Prostate gland (tissue), 2 donors: ENCODE measurements at regions not wholly inside any gene's neighbourhood (a gene's known extent, or its start where the extent isn't known, plus 50 kb on each side); places are given as distances from the start of the nearest gene placed in this dataset.

ENCODE experiments used
- POLR2A ChIP-seq: fragments of 450-650 bp; IDR thresholded peaks from one replicate; pipeline ENCODE4 v1.6.1; 2016; ENCODE audit warnings: antibody characterized with exemption, mild to moderate bottlenecking
- TF ChIP-seq, protein P1 (sequence below), 4 experiments: fragments of 200-600 bp in 2 of 4; fragments of 450-650 bp in 2 of 4; sonication (generic) in 2 of 4; IDR thresholded peaks; 1 replicate in 3 of 4; 2 replicates in 1 of 4; pipeline ENCODE4 v1.5.1; 2016 to 2019; ENCODE audit warnings: antibody characterized with exemption in 4 of 4, mild to moderate bottlenecking in 2 of 4, moderate library complexity in 2 of 4

DNA sequence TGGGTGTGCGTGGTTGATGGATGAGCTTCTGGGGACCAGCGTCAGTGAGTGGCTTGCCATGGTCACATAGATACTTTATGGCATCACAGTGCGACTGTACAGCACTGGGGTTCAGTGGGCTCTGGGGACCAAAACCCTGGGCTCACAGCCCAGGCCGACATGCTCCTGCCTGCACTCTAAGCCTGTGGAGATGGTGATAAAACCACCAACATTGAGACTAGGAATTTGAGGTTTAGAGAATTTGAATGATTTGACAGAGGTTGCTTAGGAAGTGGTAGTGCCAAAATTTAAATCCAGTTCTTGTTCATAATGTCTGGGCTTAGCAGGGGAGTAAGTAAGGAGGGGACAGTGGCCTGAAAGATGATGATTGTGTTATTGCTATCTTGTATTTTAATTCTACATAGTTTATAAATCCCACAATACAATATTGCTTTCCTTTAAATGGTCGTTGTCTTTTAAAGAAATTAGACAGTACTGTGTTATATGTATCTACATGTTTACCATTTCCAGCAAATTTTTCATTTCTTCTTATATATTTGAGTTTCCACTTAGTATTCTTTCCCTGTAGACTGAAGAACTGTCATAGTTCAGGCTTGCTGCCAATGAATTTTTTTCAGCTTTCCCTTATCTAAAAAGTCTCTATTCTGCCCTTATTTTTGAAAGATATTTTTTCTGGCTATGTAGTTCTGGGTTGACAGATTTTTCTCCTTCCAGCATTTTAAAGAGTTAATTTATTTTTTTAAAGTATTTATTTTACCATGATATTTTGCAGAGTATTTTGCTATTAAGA is 235.4 kb upstream of the RGMA start:
- no peak for TF ChIP-seq POLR2A
- TF ChIP-seq, protein P1, sequence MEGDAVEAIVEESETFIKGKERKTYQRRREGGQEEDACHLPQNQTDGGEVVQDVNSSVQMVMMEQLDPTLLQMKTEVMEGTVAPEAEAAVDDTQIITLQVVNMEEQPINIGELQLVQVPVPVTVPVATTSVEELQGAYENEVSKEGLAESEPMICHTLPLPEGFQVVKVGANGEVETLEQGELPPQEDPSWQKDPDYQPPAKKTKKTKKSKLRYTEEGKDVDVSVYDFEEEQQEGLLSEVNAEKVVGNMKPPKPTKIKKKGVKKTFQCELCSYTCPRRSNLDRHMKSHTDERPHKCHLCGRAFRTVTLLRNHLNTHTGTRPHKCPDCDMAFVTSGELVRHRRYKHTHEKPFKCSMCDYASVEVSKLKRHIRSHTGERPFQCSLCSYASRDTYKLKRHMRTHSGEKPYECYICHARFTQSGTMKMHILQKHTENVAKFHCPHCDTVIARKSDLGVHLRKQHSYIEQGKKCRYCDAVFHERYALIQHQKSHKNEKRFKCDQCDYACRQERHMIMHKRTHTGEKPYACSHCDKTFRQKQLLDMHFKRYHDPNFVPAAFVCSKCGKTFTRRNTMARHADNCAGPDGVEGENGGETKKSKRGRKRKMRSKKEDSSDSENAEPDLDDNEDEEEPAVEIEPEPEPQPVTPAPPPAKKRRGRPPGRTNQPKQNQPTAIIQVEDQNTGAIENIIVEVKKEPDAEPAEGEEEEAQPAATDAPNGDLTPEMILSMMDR (IDR thresholded peaks at IDR 0.05) = no peak
